ENCODE measurements at regions not wholly inside any gene's neighbourhood (a gene's known extent, or its start where the extent isn't known, plus 50 kb on each side); places are given as distances from the start of the nearest gene placed in this dataset.
A peak's percentile ranks its signal among the peaks of the same experiment; 100 is the strongest.

- no peak for DNase-seq (ENCODE audit: low read depth)
- H3K4me3 ChIP-seq (ENCODE audit: control insufficient read depth, low read depth, low read length): no peak overlapping the region
- TF ChIP-seq CTCF (conservative IDR thresholded peaks at IDR 0.05; ENCODE audit: control insufficient read depth, insufficient read depth, low read depth, low read length): no peak
These were observed 559.8 kb upstream of the SLC35B3 start for GRCh38 chr6:8995156-8995555.

- no peak for DNase-seq (ENCODE audit: low read depth)
- no peak for TF ChIP-seq CTCF (conservative IDR thresholded peaks at IDR 0.05; ENCODE audit: control insufficient read depth, insufficient read depth, low read depth, low read length)
- no peak overlapping the region for H3K4me3 ChIP-seq (ENCODE audit: control insufficient read depth, low read depth, low read length)
These were observed 557.8 kb upstream of the SLC35B3 start for GRCh38 chr6:8993111-8993510.

- H3K4me3 ChIP-seq (ENCODE audit: control insufficient read depth, low read depth, low read length): no peak overlapping the region
- TF ChIP-seq CTCF (conservative IDR thresholded peaks at IDR 0.05; ENCODE audit: control insufficient read depth, insufficient read depth, low read depth, low read length): no peak
- no peak for DNase-seq (ENCODE audit: low read depth)
These were observed 556.5 kb upstream of the SLC35B3 start for GRCh38 chr6:8991844-8992243.

- H3K4me3 ChIP-seq (ENCODE audit: control insufficient read depth, low read depth, low read length): no peak overlapping the region
- no peak for DNase-seq (ENCODE audit: low read depth)
- no peak for TF ChIP-seq CTCF (conservative IDR thresholded peaks at IDR 0.05; ENCODE audit: control insufficient read depth, insufficient read depth, low read depth, low read length)
These were observed 554.7 kb upstream of the SLC35B3 start for GRCh38 chr6:8990075-8990474.

GRCh38 chr6:8983202-8983688 lies 547.9 kb upstream of the SLC35B3 start:
- H3K4me3 ChIP-seq (ENCODE audit: control insufficient read depth, low read depth, low read length): no peak overlapping the region
- peak; percentile 89 for TF ChIP-seq CTCF (conservative IDR thresholded peaks at IDR 0.05; ENCODE audit: control insufficient read depth, insufficient read depth, low read depth, low read length)
- peak; percentile 52 for DNase-seq (ENCODE audit: low read depth)

GRCh38 chr6:8982668-8983067 lies 547.3 kb upstream of the SLC35B3 start:
- DNase-seq (ENCODE audit: low read depth): no peak
- H3K4me3 ChIP-seq (ENCODE audit: control insufficient read depth, low read depth, low read length): no peak overlapping the region
- no peak for TF ChIP-seq CTCF (conservative IDR thresholded peaks at IDR 0.05; ENCODE audit: control insufficient read depth, insufficient read depth, low read depth, low read length)

GRCh38 chr6:8973395-8973794 lies 538.0 kb upstream of the SLC35B3 start:
- no peak for DNase-seq (ENCODE audit: low read depth)
- no peak for TF ChIP-seq CTCF (conservative IDR thresholded peaks at IDR 0.05; ENCODE audit: control insufficient read depth, insufficient read depth, low read depth, low read length)
- no peak overlapping the region for H3K4me3 ChIP-seq (ENCODE audit: control insufficient read depth, low read depth, low read length)
